MM.1S (cell line): ENCODE measurements at regions not wholly inside any gene's neighbourhood (a gene's known extent, or its start where the extent isn't known, plus 50 kb on each side); places are given as distances from the start of the nearest gene placed in this dataset.

Experiments used
- DNase-seq: peaks from one replicate; pipeline ENCODE4 v3.0.0-alpha.2; 2015
- H2AFZ ChIP-seq: fragments of 300-600 bp; sonication (generic); 2 replicates; pipeline ENCODE4 v1.6.0; 2016; ENCODE audit warnings: antibody characterized with exemption, low read length
- H3F3A ChIP-seq: fragments of 300-600 bp; sonication (generic); 2 replicates; pipeline ENCODE4 v1.6.1; 2016; ENCODE audit warnings: mild to moderate bottlenecking, antibody characterized with exemption, low read length, moderate library complexity, mixed read lengths; ENCODE audit not compliant: insufficient read depth
- H3K27ac ChIP-seq: fragments of 300-600 bp; sonication (generic); 2 replicates; pipeline ENCODE4 v1.5.1; 2016; ENCODE audit warnings: mild to moderate bottlenecking, low read length
- H3K27me3 ChIP-seq: fragments of 300-600 bp; sonication (generic); replicated peaks from 2 replicates; pipeline ENCODE4 v1.6.0; 2016; ENCODE audit warnings: low read length; ENCODE audit not compliant: insufficient read depth
- H3K36me3 ChIP-seq: fragments of 300-600 bp; sonication (generic); replicated peaks from 2 replicates; pipeline ENCODE4 v1.6.1; 2016; ENCODE audit warnings: mild to moderate bottlenecking, low read length, mixed read lengths; ENCODE audit not compliant: insufficient read depth
- H3K4me1 ChIP-seq: fragments of 300-600 bp; sonication (generic); 2 replicates; pipeline ENCODE4 v1.6.1; 2016; ENCODE audit warnings: low read length, mixed read lengths
- H3K4me2 ChIP-seq: fragments of 300-600 bp; sonication (generic); 2 replicates; pipeline ENCODE4 v1.6.0; 2016; ENCODE audit warnings: low read depth, low read length
- H3K4me3 ChIP-seq: fragments of 300-600 bp; sonication (generic); 2 replicates; pipeline ENCODE4 v1.5.1; 2016; ENCODE audit warnings: low read length, mixed read lengths
- H3K79me2 ChIP-seq: fragments of 300-600 bp; sonication (generic); 2 replicates; pipeline ENCODE4 v1.6.1; 2016; ENCODE audit warnings: mixed run types, low read length, mixed read lengths
- H3K9ac ChIP-seq: fragments of 300-600 bp; sonication (generic); 2 replicates; pipeline ENCODE4 v1.6.1; 2016; ENCODE audit warnings: low read length, mixed read lengths
- H3K9me2 ChIP-seq: fragments of 300-600 bp; sonication (generic); replicated peaks from 2 replicates; pipeline ENCODE4 v1.6.1; 2016; ENCODE audit warnings: mild to moderate bottlenecking, low read length, mixed read lengths; ENCODE audit not compliant: insufficient read depth
- H3K9me3 ChIP-seq: fragments of 300-600 bp; sonication (generic); replicated peaks from 2 replicates; pipeline ENCODE4 v1.6.1; 2016; ENCODE audit warnings: mild to moderate bottlenecking, low read length, mixed read lengths; ENCODE audit not compliant: insufficient read depth
- H4K20me1 ChIP-seq: fragments of 300-600 bp; sonication (generic); 2 replicates; pipeline ENCODE4 v1.6.1; 2016; ENCODE audit warnings: mild to moderate bottlenecking, low read length, moderate library complexity, mixed read lengths; ENCODE audit not compliant: insufficient read depth
- CTCF ChIP-seq: fragments of 300-600 bp; sonication (generic); IDR thresholded peaks from 2 replicates; pipeline ENCODE4 v1.5.1; 2016; ENCODE audit warnings: antibody characterized with exemption, low read length, mixed read lengths
- EZH2 ChIP-seq: fragments of 300-600 bp; sonication (generic); optimal IDR thresholded peaks from 2 replicates; pipeline ENCODE3; 2017; ENCODE audit warnings: low read depth, mild to moderate bottlenecking, antibody characterized with exemption, low read length, mixed read lengths
- EZH2phosphoT487 ChIP-seq: fragments of 300-600 bp; sonication (generic); IDR thresholded peaks from 2 replicates; pipeline ENCODE4 v1.6.1; 2018; ENCODE audit warnings: antibody characterized with exemption, low read length

- Histone ChIP-seq H3K4me3 (no peak overlapping the region), H3K27ac (no peak overlapping the region), H3K36me3 (no peaks in the 10 kb centered on the region), H3F3A (no peaks in the 10 kb centered on the region), H2AFZ (no peak overlapping the region), H3K9ac (no peak overlapping the region), H4K20me1 (no peaks in the 10 kb centered on the region), H3K9me3 (no peaks in the 10 kb centered on the region), H3K4me2 (no peak overlapping the region), H3K79me2 (no peaks in the 10 kb centered on the region), H3K4me1 (no peaks in the 10 kb centered on the region), H3K27me3 (no peaks in the 10 kb centered on the region), H3K9me2 (no peaks in the 10 kb centered on the region)
- DNase-seq, result no peak
- TF ChIP-seq EZH2phosphoT487 (no peak), EZH2 (no peak), CTCF (no peak)
Measured at GRCh38 chr2:208648368-208648767, 241.8 kb downstream of the PTH2R start.

GRCh38 chr2:208653383-208653782 lies 246.8 kb downstream of the PTH2R start:
- H3K79me2 ChIP-seq, result no peaks in the 10 kb centered on the region
- no peaks in the 10 kb centered on the region for H3K9me2 ChIP-seq
- H3K9ac ChIP-seq, result no peak overlapping the region
- H3K27ac ChIP-seq, result no peak overlapping the region
- no peak for TF ChIP-seq EZH2phosphoT487
- TF ChIP-seq CTCF, result no peak
- no peak for TF ChIP-seq EZH2
- H3K4me2 ChIP-seq, result no peak overlapping the region
- DNase-seq, result no peak
- H3K4me1 ChIP-seq, result no peaks in the 10 kb centered on the region
- H3K36me3 ChIP-seq, result no peaks in the 10 kb centered on the region
- H2AFZ ChIP-seq, result no peak overlapping the region
- no peaks in the 10 kb centered on the region for H3K27me3 ChIP-seq
- no peaks in the 10 kb centered on the region for H3K9me3 ChIP-seq
- H4K20me1 ChIP-seq, result no peaks in the 10 kb centered on the region
- H3K4me3 ChIP-seq, result no peak overlapping the region
- no peaks in the 10 kb centered on the region for H3F3A ChIP-seq

GRCh38 chr2:208654056-208654455 lies 247.5 kb downstream of the PTH2R start:
- Histone ChIP-seq H3K4me1 (no peaks in the 10 kb centered on the region), H3K9me2 (no peaks in the 10 kb centered on the region), H3F3A (no peaks in the 10 kb centered on the region), H3K36me3 (no peaks in the 10 kb centered on the region), H3K4me3 (no peak overlapping the region), H2AFZ (no peak overlapping the region), H3K4me2 (no peak overlapping the region), H3K79me2 (no peaks in the 10 kb centered on the region), H3K27ac (no peak overlapping the region), H3K9me3 (no peaks in the 10 kb centered on the region), H3K27me3 (no peaks in the 10 kb centered on the region), H3K9ac (no peak overlapping the region), H4K20me1 (no peaks in the 10 kb centered on the region)
- TF ChIP-seq EZH2phosphoT487, result no peak
- no peak for TF ChIP-seq CTCF
- no peak for TF ChIP-seq EZH2
- DNase-seq, result no peak

GRCh38 chr2:208657468-208657867 lies 250.9 kb downstream of the PTH2R start:
- H3K9ac ChIP-seq, result no peak overlapping the region
- H3K79me2 ChIP-seq, result no peaks in the 10 kb centered on the region
- no peak overlapping the region for H3K4me2 ChIP-seq
- H2AFZ ChIP-seq, result no peak overlapping the region
- H3K4me3 ChIP-seq, result no peak overlapping the region
- H3K36me3 ChIP-seq, result no peaks in the 10 kb centered on the region
- H3K9me2 ChIP-seq, result no peaks in the 10 kb centered on the region
- H3F3A ChIP-seq, result no peaks in the 10 kb centered on the region
- no peak overlapping the region for H3K27ac ChIP-seq
- no peaks in the 10 kb centered on the region for H3K9me3 ChIP-seq
- no peaks in the 10 kb centered on the region for H4K20me1 ChIP-seq
- H3K27me3 ChIP-seq, result no peaks in the 10 kb centered on the region
- no peak for DNase-seq
- H3K4me1 ChIP-seq, result no peaks in the 10 kb centered on the region
- TF ChIP-seq CTCF, result no peak
- TF ChIP-seq EZH2, result no peak
- no peak for TF ChIP-seq EZH2phosphoT487
